HG02852 (cell line): ENCODE measurements at regions not wholly inside any gene's neighbourhood (a gene's known extent, or its start where the extent isn't known, plus 50 kb on each side); places are given as distances from the start of the nearest gene placed in this dataset.

Experiments
- ATAC-seq: cut with Tn5 transposase; IDR thresholded peaks from one replicate; pipeline ENCODE4 v1.9.1; 2021; ENCODE audit warnings: mild to moderate bottlenecking, moderate library complexity; ENCODE audit not compliant: unreplicated experiment

GRCh38 chr14:85479306-85479705 lies 50.6 kb upstream of the FLRT2 start:
- ATAC-seq = no peak

- no peak for ATAC-seq
Measured at GRCh38 chr14:85479771-85480170, 50.2 kb upstream of the FLRT2 start.
